ENCODE measurements at regions not wholly inside any gene's neighbourhood (a gene's known extent, or its start where the extent isn't known, plus 50 kb on each side); places are given as distances from the start of the nearest gene placed in this dataset.

GRCh38 chr5:7192016-7192415 is 203.9 kb upstream of the ADCY2 start:
- no peak for DNase-seq (ENCODE audit: low spot score)
- in situ Hi-C loops (cut with MboI; ENCODE audit: low sequenced_read_pairs, unreplicated experiment), result no loop called here
- TF ChIP-seq CTCF (IDR thresholded peaks at IDR 0.05; ENCODE audit: borderline replicate concordance, control extremely low read depth, extremely low read depth, insufficient read depth, missing control alignments), result no peak

GRCh38 chr5:7202846-7203245 is 193.1 kb upstream of the ADCY2 start:
- in situ Hi-C loops (cut with MboI; ENCODE audit: low sequenced_read_pairs, unreplicated experiment), result no loop called here
- no peak for TF ChIP-seq CTCF (IDR thresholded peaks at IDR 0.05; ENCODE audit: borderline replicate concordance, control extremely low read depth, extremely low read depth, insufficient read depth, missing control alignments)
- no peak for DNase-seq (ENCODE audit: low spot score)

- in situ Hi-C loops (cut with MboI; ENCODE audit: low sequenced_read_pairs, unreplicated experiment), result no loop called here
- DNase-seq (ENCODE audit: low spot score), result no peak
- TF ChIP-seq CTCF (IDR thresholded peaks at IDR 0.05; ENCODE audit: borderline replicate concordance, control extremely low read depth, extremely low read depth, insufficient read depth, missing control alignments), result no peak
These were observed 188.0 kb upstream of the ADCY2 start for GRCh38 chr5:7207979-7208378.

- in situ Hi-C loops (cut with MboI; ENCODE audit: low sequenced_read_pairs, unreplicated experiment), result no loop called here
- DNase-seq (ENCODE audit: low spot score), result no peak
- TF ChIP-seq CTCF (IDR thresholded peaks at IDR 0.05; ENCODE audit: borderline replicate concordance, control extremely low read depth, extremely low read depth, insufficient read depth, missing control alignments), result no peak
These were observed 187.0 kb upstream of the ADCY2 start for GRCh38 chr5:7208938-7209337.

GRCh38 chr5:7209658-7210057 is 186.3 kb upstream of the ADCY2 start:
- in situ Hi-C loops (cut with MboI; ENCODE audit: low sequenced_read_pairs, unreplicated experiment), result no loop called here
- no peak for TF ChIP-seq CTCF (IDR thresholded peaks at IDR 0.05; ENCODE audit: borderline replicate concordance, control extremely low read depth, extremely low read depth, insufficient read depth, missing control alignments)
- DNase-seq (ENCODE audit: low spot score), result no peak

- in situ Hi-C loops (cut with MboI; ENCODE audit: low sequenced_read_pairs, unreplicated experiment), result no loop called here
These were observed 185.4 kb upstream of the ADCY2 start for GRCh38 chr5:7210549-7210948.

More at GRCh38 chr5:7210549-7210948, 185.4 kb upstream of the ADCY2 start:
- TF ChIP-seq CTCF (IDR thresholded peaks at IDR 0.05; ENCODE audit: borderline replicate concordance, control extremely low read depth, extremely low read depth, insufficient read depth, missing control alignments), result no peak
- DNase-seq (ENCODE audit: low spot score), result no peak

Measured in GM13976 (cell line).